HG03175 (cell line): ENCODE measurements at regions not wholly inside any gene's neighbourhood (a gene's known extent, or its start where the extent isn't known, plus 50 kb on each side); places are given as distances from the start of the nearest gene placed in this dataset.
"Not testable (repeated sequence)": the region's sequence is repeated elsewhere in the genome, so short reads cannot be mapped to it uniquely, and the experiment has no call there.

Source experiments
- ATAC-seq: cut with Tn5 transposase; IDR thresholded peaks from one replicate; pipeline ENCODE4 v1.9.1; 2021; ENCODE audit warnings: mild to moderate bottlenecking, moderate library complexity; ENCODE audit not compliant: unreplicated experiment

- no peak for ATAC-seq
Measured at GRCh38 chr12:31822761-31823160, 93.9 kb upstream of the AMN1 start.

- ATAC-seq: no peak
Measured at GRCh38 chr12:31821484-31821883, 92.7 kb upstream of the AMN1 start.

- no peak for ATAC-seq
Measured at GRCh38 chr12:31820832-31821231, 92.0 kb upstream of the AMN1 start.

GRCh38 chr12:31819427-31819826 is 90.6 kb upstream of the AMN1 start:
- ATAC-seq: no peak

GRCh38 chr12:31818623-31819268 is 89.9 kb upstream of the AMN1 start:
- ATAC-seq: no peak

GRCh38 chr12:31817120-31817519 is 88.3 kb upstream of the AMN1 start:
- no peak for ATAC-seq

GRCh38 chr12:31815096-31815495 is 86.3 kb upstream of the AMN1 start:
- ATAC-seq: no peak

- no peak for ATAC-seq
Measured at GRCh38 chr12:31813305-31813704, 84.5 kb upstream of the AMN1 start.

- no peak for ATAC-seq
Measured at GRCh38 chr12:31807773-31808097, 78.9 kb upstream of the AMN1 start.

- ATAC-seq: not testable (repeated sequence)
Measured at GRCh38 chr12:31807081-31807772, 78.4 kb upstream of the AMN1 start.

- ATAC-seq: not testable (repeated sequence)
Measured at GRCh38 chr12:31805681-31806080, 76.9 kb upstream of the AMN1 start.

- not testable (repeated sequence) for ATAC-seq
Measured at GRCh38 chr12:31804707-31805106, 75.9 kb upstream of the AMN1 start.

- no peak for ATAC-seq
Measured at GRCh38 chr12:31804185-31804504, 75.3 kb upstream of the AMN1 start.

- no peak for ATAC-seq
Measured at GRCh38 chr12:31803306-31804184, 74.7 kb upstream of the AMN1 start.

- ATAC-seq: no peak
Measured at GRCh38 chr12:31801872-31802271, 73.1 kb upstream of the AMN1 start.

GRCh38 chr12:31797230-31797872 is 68.5 kb upstream of the AMN1 start:
- ATAC-seq: no peak

GRCh38 chr12:31796270-31796951 is 67.6 kb upstream of the AMN1 start:
- ATAC-seq: no peak

GRCh38 chr12:31794745-31795144 is 65.9 kb upstream of the AMN1 start:
- no peak for ATAC-seq

- ATAC-seq: not testable (repeated sequence)
Measured at GRCh38 chr12:31791265-31791664, 62.4 kb upstream of the AMN1 start.

- no peak for ATAC-seq
Measured at GRCh38 chr12:31790759-31791158, 61.9 kb upstream of the AMN1 start.

- ATAC-seq: no peak
Measured at GRCh38 chr12:31785318-31785717, 56.5 kb upstream of the AMN1 start.
